ENCODE measurements at regions not wholly inside any gene's neighbourhood (a gene's known extent, or its start where the extent isn't known, plus 50 kb on each side); places are given as distances from the start of the nearest gene placed in this dataset.

- Histone ChIP-seq H3K4me2 (ENCODE audit: low read length) (no peak overlapping the region), H3K9me2 (ENCODE audit: insufficient read depth) (no peaks in the 10 kb centered on the region), H3K27me3 (ENCODE audit: insufficient read depth, low read length) (no peaks in the 10 kb centered on the region), H3K79me2 (ENCODE audit: insufficient read depth, low read length) (no peaks in the 10 kb centered on the region), H4K20me1 (ENCODE audit: insufficient read depth) (no peaks in the 10 kb centered on the region), H3K9ac (ENCODE audit: low read length) (no peak overlapping the region), H3K27ac (ENCODE audit: low read depth, low read length) (no peak overlapping the region), H3K4me3 (replicated peaks in 1 of 2; ENCODE audit: low read depth in 1 of 2, low read length in 2 of 2) (no peak overlapping the region), H3K4me1 (ENCODE audit: control insufficient read depth in 1 of 2, insufficient read depth in 2 of 2, low read length in 2 of 2) (no peaks in the 10 kb centered on the region), H2AFZ (ENCODE audit: low read depth, low read length, poor library complexity, severe bottlenecking) (no peak overlapping the region), H3K9me3 (ENCODE audit: control insufficient read depth in 1 of 2, insufficient read depth in 1 of 2, low read depth in 1 of 2, low read length in 2 of 2) (no peaks in the 10 kb centered on the region), H3K36me3 (ENCODE audit: control insufficient read depth in 1 of 2, insufficient read depth in 2 of 2, low read length in 2 of 2) (no peaks in the 10 kb centered on the region)
- intact Hi-C loops (cut with micrococcal nuclease): no loop called here
- POLR2A ChIA-PET: no interaction called here
- CTCF ChIA-PET: no interaction called here
- DNase-seq (ENCODE audit: low read depth, low spot score) (no peak), ATAC-seq (no peak)
- no TSS peak for BruUV-seq (replicated peaks)
- TF ChIP-seq ZBTB33 (IDR thresholded peaks at IDR 0.05; ENCODE audit: extremely low read depth, insufficient replicate concordance, low read length): no peak
- no peak for TF ChIP-seq ATF3 (IDR thresholded peaks at IDR 0.05)
- TF ChIP-seq EGR1 (IDR thresholded peaks at IDR 0.05; ENCODE audit: low read depth): no peak
- TF ChIP-seq CEBPB (IDR thresholded peaks at IDR 0.05; ENCODE audit: low read depth): no peak
- no peak for TF ChIP-seq RAD21 (IDR thresholded peaks at IDR 0.05; ENCODE audit: low read depth)
- TF ChIP-seq REST (IDR thresholded peaks at IDR 0.05; ENCODE audit: low read depth): no peak
- TF ChIP-seq ELF1 (IDR thresholded peaks at IDR 0.05; ENCODE audit: borderline replicate concordance, low read depth): no peak
- RAD21 ChIA-PET (ENCODE audit: low non-redundant PET in 1 of 2, low total read pairs in 2 of 2, uncharacterized antibody in 2 of 2, unreplicated experiment in 2 of 2): no interaction called here
Measured at GRCh38 chr9:16987026-16987425, 116.6 kb upstream of the BNC2 start.

Data from HCT116 (cell line).